Epithelial cell of prostate (primary cell): ENCODE measurements at regions not wholly inside any gene's neighbourhood (a gene's known extent, or its start where the extent isn't known, plus 50 kb on each side); places are given as distances from the start of the nearest gene placed in this dataset.
"Not testable (repeated sequence)": the region's sequence is repeated elsewhere in the genome, so short reads cannot be mapped to it uniquely, and the experiment has no call there.

Source experiments
- DNase-seq: peaks from one replicate; pipeline ENCODE4 v3.0.0-alpha.2; 2011; ENCODE audit warnings: low read depth, low spot score
- H3K27ac ChIP-seq: fragments of 450-650 bp; 2 replicates; pipeline ENCODE4 v1.5.1; 2017; ENCODE audit warnings: mild to moderate bottlenecking

- no peak overlapping the region for H3K27ac ChIP-seq
- no peak for DNase-seq
Observed at GRCh38 chr11:29507376-29507775, 509.5 kb downstream of the KCNA4 start.

- DNase-seq: no peak
- H3K27ac ChIP-seq: no peak overlapping the region
Observed at GRCh38 chr11:29495676-29496075, 521.2 kb downstream of the KCNA4 start.

GRCh38 chr11:29490938-29491337, 525.9 kb downstream of the KCNA4 start:
- DNase-seq: no peak
- H3K27ac ChIP-seq: no peak overlapping the region

GRCh38 chr11:29486301-29486700, 530.5 kb downstream of the KCNA4 start:
- DNase-seq: no peak

GRCh38 chr11:29485641-29486040, 531.2 kb downstream of the KCNA4 start:
- DNase-seq: no peak
- H3K27ac ChIP-seq: no peak overlapping the region

More at GRCh38 chr11:29486301-29486700, 530.5 kb downstream of the KCNA4 start:
- H3K27ac ChIP-seq: no peak overlapping the region

- no peak overlapping the region for H3K27ac ChIP-seq
- no peak for DNase-seq
Observed at GRCh38 chr11:29484548-29484947, 532.3 kb downstream of the KCNA4 start.

GRCh38 chr11:29483831-29484230, 533.0 kb downstream of the KCNA4 start:
- no peak overlapping the region for H3K27ac ChIP-seq
- DNase-seq: no peak

- H3K27ac ChIP-seq: no peak overlapping the region
- DNase-seq: no peak
Observed at GRCh38 chr11:29482510-29482909, 534.3 kb downstream of the KCNA4 start.

- no peak for DNase-seq
- H3K27ac ChIP-seq: no peak overlapping the region
Observed at GRCh38 chr11:29481738-29482137, 535.1 kb downstream of the KCNA4 start.

GRCh38 chr11:29480981-29481380, 535.8 kb downstream of the KCNA4 start:
- no peak for DNase-seq
- H3K27ac ChIP-seq: no peak overlapping the region

- no peak for DNase-seq
- H3K27ac ChIP-seq: no peak overlapping the region
Observed at GRCh38 chr11:29458252-29458651, 558.6 kb downstream of the KCNA4 start.

GRCh38 chr11:29452146-29452545, 564.7 kb downstream of the KCNA4 start:
- H3K27ac ChIP-seq: peak overlapping the region; percentile 63
- peak; percentile 41 for DNase-seq

- no peak for DNase-seq
Observed at GRCh38 chr11:29449281-29450074, 567.4 kb downstream of the KCNA4 start.

GRCh38 chr11:29448246-29448877, 568.5 kb downstream of the KCNA4 start:
- DNase-seq: no peak
- no peak overlapping the region for H3K27ac ChIP-seq

More at GRCh38 chr11:29449281-29450074, 567.4 kb downstream of the KCNA4 start:
- no peak overlapping the region for H3K27ac ChIP-seq

- no peak overlapping the region for H3K27ac ChIP-seq
- DNase-seq: no peak
Observed at GRCh38 chr11:29447821-29448220, 569.0 kb downstream of the KCNA4 start.

- no peak overlapping the region for H3K27ac ChIP-seq
- no peak for DNase-seq
Observed at GRCh38 chr11:29446132-29446531, 570.7 kb downstream of the KCNA4 start.

- not testable (repeated sequence) for H3K27ac ChIP-seq, DNase-seq
Observed at GRCh38 chr11:29445191-29445590, 571.6 kb downstream of the KCNA4 start.

GRCh38 chr11:29438815-29439214, 578.0 kb downstream of the KCNA4 start:
- DNase-seq: no peak

GRCh38 chr11:29435421-29435820, 581.4 kb downstream of the KCNA4 start:
- no peak overlapping the region for H3K27ac ChIP-seq
- DNase-seq: no peak

More at GRCh38 chr11:29438815-29439214, 578.0 kb downstream of the KCNA4 start:
- H3K27ac ChIP-seq: no peak overlapping the region

GRCh38 chr11:29432719-29433325, 584.0 kb downstream of the KCNA4 start:
- no peak overlapping the region for H3K27ac ChIP-seq
- no peak for DNase-seq

GRCh38 chr11:29405305-29405704, 611.5 kb downstream of the KCNA4 start:
- no peak for DNase-seq
- no peak overlapping the region for H3K27ac ChIP-seq
